B cell (primary cell): ENCODE measurements at regions not wholly inside any gene's neighbourhood (a gene's known extent, or its start where the extent isn't known, plus 50 kb on each side); places are given as distances from the start of the nearest gene placed in this dataset.

Experiments
- ATAC-seq: fragments of 200-7000 bp; cut with Tn5 transposase; one replicate; pipeline ENCODE4 v1.10.0; 2021; ENCODE audit warnings: low read depth, mild to moderate bottlenecking, moderate number of reproducible peaks, moderate library complexity
- CTCF ChIA-PET: fragments of 350-600 bp; sonication (Branson Sonifier 250); formaldehyde crosslinking; loops from one replicate; lab custom pipeline; 2021; ENCODE audit warnings: antibody characterized with exemption, inconsistent platforms; lab: Charles Lee
- POLR2A ChIA-PET: fragments of 350-600 bp; sonication (Branson Sonifier 250); formaldehyde crosslinking; loops from one replicate; lab custom pipeline; 2021; ENCODE audit warnings: antibody characterized with exemption; lab: Charles Lee
- DNase-seq: peaks from one replicate; pipeline ENCODE4 v3.0.0; 2013
- H2AFZ ChIP-seq: 2 replicates; pipeline ENCODE4 v1.6.1; 2012; ENCODE audit warnings: mild to moderate bottlenecking, low read depth, low read length; ENCODE audit not compliant: insufficient read depth, poor library complexity, severe bottlenecking
- H3K27ac ChIP-seq, 2 donors: 1 replicate in 1 of 2; 2 replicates in 1 of 2; pipeline ENCODE4 v1.5.1; 2012 to 2013; ENCODE audit warnings: low read length in 2 of 2, mild to moderate bottlenecking in 2 of 2, moderate library complexity in 1 of 2
- H3K27me3 ChIP-seq, 4 experiments: fragments of 200-600 bp in 1 of 4; sonication (generic) in 1 of 4; replicated peaks in 1 of 4; 1 replicate in 2 of 4; 2 replicates in 2 of 4; pipeline versions ENCODE4 v1.6.1 to v1.7.0; 2013 to 2016; ENCODE audit warnings: low read length in 3 of 4, mild to moderate bottlenecking in 2 of 4, mixed read lengths in 1 of 4, moderate library complexity in 1 of 4; ENCODE audit not compliant: insufficient read depth in 4 of 4, control insufficient read depth in 3 of 4; ENCODE audit errors: control extremely low read depth in 1 of 4
- H3K36me3 ChIP-seq, 2 experiments: replicated peaks in 1 of 2; 1 replicate in 1 of 2; 2 replicates in 1 of 2; pipeline versions ENCODE4 v1.6.1 to v1.7.1; 2013; ENCODE audit warnings: low read length in 1 of 2; ENCODE audit not compliant: insufficient read depth in 2 of 2, control insufficient read depth in 1 of 2; ENCODE audit errors: control extremely low read depth in 1 of 2, extremely low read depth in 1 of 2
- H3K4me1 ChIP-seq, 2 donors: fragments of 200-600 bp in 1 of 2; sonication (generic) in 1 of 2; 1 replicate in 1 of 2; 2 replicates in 1 of 2; pipeline versions ENCODE4 v1.5.1 to v1.6.1; 2013 to 2017; ENCODE audit warnings: low read length in 2 of 2; ENCODE audit not compliant: control insufficient read depth in 2 of 2, insufficient read depth in 2 of 2
- H3K4me2 ChIP-seq: replicated peaks from 2 replicates; pipeline ENCODE3; 2012; ENCODE audit warnings: mild to moderate bottlenecking, low read depth, low read length; ENCODE audit not compliant: poor library complexity, severe bottlenecking
- H3K4me3 ChIP-seq, 5 experiments: fragments of 200-600 bp in 1 of 5; sonication (generic) in 1 of 5; 1 replicate in 3 of 5; 2 replicates in 2 of 5; pipeline versions ENCODE4 v1.5.1 to v1.7.0; 2011 to 2016; ENCODE audit warnings: low read length in 4 of 5, mild to moderate bottlenecking in 4 of 5, low read depth in 2 of 5, control low read depth in 1 of 5, moderate library complexity in 1 of 5; ENCODE audit not compliant: insufficient read depth in 1 of 5; ENCODE audit errors: control extremely low read depth in 1 of 5, extremely low read depth in 1 of 5
- H3K79me2 ChIP-seq: fragments of 200-600 bp; sonication (generic); one replicate; pipeline ENCODE4 v1.6.0; 2016; ENCODE audit warnings: low read length; ENCODE audit not compliant: control insufficient read depth, insufficient read depth
- H3K9ac ChIP-seq: fragments of 200-600 bp; sonication (generic); 2 replicates; pipeline ENCODE4 v1.6.1; 2017; ENCODE audit warnings: mild to moderate bottlenecking, low read length, moderate library complexity
- H3K9me3 ChIP-seq, 3 donors: one replicate each; pipeline versions ENCODE4 v1.6.1 to v1.7.1; 2013; ENCODE audit warnings: low read length in 2 of 3; ENCODE audit not compliant: control insufficient read depth in 2 of 3, insufficient read depth in 1 of 3; ENCODE audit errors: control extremely low read depth in 1 of 3
- H4K20me1 ChIP-seq: 2 replicates; pipeline ENCODE4 v1.6.0; 2012; ENCODE audit warnings: mild to moderate bottlenecking, low read length; ENCODE audit not compliant: insufficient read depth, control insufficient read depth, poor library complexity, severe bottlenecking
- H3K27ac Mint-ChIP-seq: one replicate; pipeline ENCODE4 v1.8.0; 2021; ENCODE audit warnings: mixed read lengths
- H3K27me3 Mint-ChIP-seq: one replicate; pipeline ENCODE4 v1.8.0; 2021; ENCODE audit warnings: mixed read lengths
- H3K4me1 Mint-ChIP-seq: one replicate; pipeline ENCODE4 v1.8.0; 2021; ENCODE audit warnings: mixed read lengths
- H3K4me3 Mint-ChIP-seq: one replicate; pipeline ENCODE4 v1.8.0; 2021; ENCODE audit warnings: mixed read lengths
- H3K9me3 Mint-ChIP-seq: one replicate; pipeline ENCODE4 v1.8.0; 2022; ENCODE audit warnings: mixed read lengths; ENCODE audit not compliant: insufficient read depth
- EZH2 ChIP-seq: IDR thresholded peaks from 2 replicates; pipeline ENCODE4 v1.6.1; 2012; ENCODE audit warnings: borderline replicate concordance, low read depth, mild to moderate bottlenecking, moderate library complexity, low read length; ENCODE audit not compliant: insufficient read depth, poor library complexity, severe bottlenecking
- WGBS: methylation state at CpG from one replicate; pipeline ENCODE4 v1.1.5; 2013; ENCODE audit warnings: missing lambda C conversion rate; ENCODE audit not compliant: insufficient coverage; 5-methylcytosine and 5-hydroxymethylcytosine counted together
- intact Hi-C: fragments of 100-400 bp; cut with micrococcal nuclease; formaldehyde crosslinking; loops from one replicate; pipeline ENCODE4 v1.10.0; 2022
- TF ChIP-seq, protein P1 (sequence below): fragments of 200-600 bp; IDR thresholded peaks from one replicate; pipeline ENCODE4 v1.8.0; 2022; ENCODE audit warnings: antibody characterized with exemption, mild to moderate bottlenecking

DNA sequence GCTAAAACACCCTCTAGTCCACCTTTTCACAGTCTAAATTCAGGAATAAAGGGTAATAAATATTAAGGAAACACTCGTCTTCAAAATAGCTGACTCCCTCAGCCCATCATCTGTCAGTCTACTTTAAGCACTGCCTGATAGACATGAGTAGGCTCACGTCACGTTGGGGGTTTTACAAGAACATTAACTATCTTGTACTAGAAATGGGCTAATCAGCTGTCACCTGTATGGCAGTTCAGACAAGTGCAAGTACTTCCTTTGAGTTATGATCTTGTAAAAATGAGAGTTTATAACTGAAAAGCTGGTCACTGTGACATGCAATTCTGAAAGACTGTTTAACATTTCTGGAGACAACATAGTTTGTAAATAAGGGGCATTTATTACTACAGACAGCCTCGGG, 936.7 kb upstream of the CTNND2 start:
- POLR2A ChIA-PET: no interaction called here
- ATAC-seq: no peak
- WGBS: no CpG with 5 or more reads among the region's 4 CpGs
- H4K20me1 ChIP-seq: no peaks in the 10 kb centered on the region
- Mint-ChIP-seq H3K4me3 (no peak overlapping the region), H3K27ac (no peak overlapping the region), H3K4me1 (no peaks in the 10 kb centered on the region), H3K27me3 (no peaks in the 10 kb centered on the region), H3K9me3 (peaks cover 5% of the 10 kb centered on the region)
- no peaks in the 10 kb centered on the region for H3K4me1 ChIP-seq
- H3K9me3 ChIP-seq: peaks cover 0 to 4% (median 0%) of the 10 kb centered on the region in 3 donors
- H3K27me3 ChIP-seq: no peaks in the 10 kb centered on the region
- H3K36me3 ChIP-seq: no peaks in the 10 kb centered on the region
- DNase-seq: no peak
- CTCF ChIA-PET: no interaction called here
- H2AFZ ChIP-seq: no peak overlapping the region
- no peak overlapping the region for H3K4me2 ChIP-seq
- H3K27ac ChIP-seq: no peak overlapping the region
- TF ChIP-seq EZH2: no peak
- TF ChIP-seq, protein P1, sequence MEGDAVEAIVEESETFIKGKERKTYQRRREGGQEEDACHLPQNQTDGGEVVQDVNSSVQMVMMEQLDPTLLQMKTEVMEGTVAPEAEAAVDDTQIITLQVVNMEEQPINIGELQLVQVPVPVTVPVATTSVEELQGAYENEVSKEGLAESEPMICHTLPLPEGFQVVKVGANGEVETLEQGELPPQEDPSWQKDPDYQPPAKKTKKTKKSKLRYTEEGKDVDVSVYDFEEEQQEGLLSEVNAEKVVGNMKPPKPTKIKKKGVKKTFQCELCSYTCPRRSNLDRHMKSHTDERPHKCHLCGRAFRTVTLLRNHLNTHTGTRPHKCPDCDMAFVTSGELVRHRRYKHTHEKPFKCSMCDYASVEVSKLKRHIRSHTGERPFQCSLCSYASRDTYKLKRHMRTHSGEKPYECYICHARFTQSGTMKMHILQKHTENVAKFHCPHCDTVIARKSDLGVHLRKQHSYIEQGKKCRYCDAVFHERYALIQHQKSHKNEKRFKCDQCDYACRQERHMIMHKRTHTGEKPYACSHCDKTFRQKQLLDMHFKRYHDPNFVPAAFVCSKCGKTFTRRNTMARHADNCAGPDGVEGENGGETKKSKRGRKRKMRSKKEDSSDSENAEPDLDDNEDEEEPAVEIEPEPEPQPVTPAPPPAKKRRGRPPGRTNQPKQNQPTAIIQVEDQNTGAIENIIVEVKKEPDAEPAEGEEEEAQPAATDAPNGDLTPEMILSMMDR: no peak
- H3K4me3 ChIP-seq: no peak overlapping the region
- intact Hi-C loops: no loop called here
- H3K79me2 ChIP-seq: no peaks in the 10 kb centered on the region
- H3K9ac ChIP-seq: no peak overlapping the region

DNA sequence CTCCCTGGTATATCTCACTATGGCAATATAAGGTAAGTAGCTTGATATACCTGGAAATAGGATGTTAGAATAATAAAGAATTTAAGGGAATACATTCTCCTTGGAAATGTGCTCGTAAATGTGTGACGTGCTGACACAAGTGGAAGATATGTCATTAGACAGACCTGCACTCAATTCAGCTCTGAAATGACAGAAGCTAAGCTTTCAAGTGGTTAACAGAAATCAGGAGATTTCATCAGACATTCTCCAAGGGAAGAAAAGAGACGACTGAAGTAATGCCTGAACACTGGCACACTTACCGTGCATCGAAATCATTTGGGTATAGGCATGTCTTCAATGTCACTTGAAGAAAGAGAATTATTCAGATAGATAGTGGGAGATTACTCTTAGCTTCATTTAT, 933.3 kb upstream of the CTNND2 start:
- H3K27me3 Mint-ChIP-seq: no peaks in the 10 kb centered on the region

More for the DNA sequence above, 933.3 kb upstream of the CTNND2 start:
- H3K4me3 Mint-ChIP-seq: no peak overlapping the region
- H3K27me3 ChIP-seq: no peaks in the 10 kb centered on the region
- CTCF ChIA-PET: no interaction called here
- DNase-seq: no peak
- H3K9ac ChIP-seq: no peak overlapping the region
- no peaks in the 10 kb centered on the region for H4K20me1 ChIP-seq
- no peaks in the 10 kb centered on the region for H3K4me1 ChIP-seq
- intact Hi-C loops: no loop called here
- POLR2A ChIA-PET: no interaction called here
- no peaks in the 10 kb centered on the region for H3K4me1 Mint-ChIP-seq
- TF ChIP-seq, protein P1: no peak
- no peak for TF ChIP-seq EZH2
- H3K27ac Mint-ChIP-seq: no peak overlapping the region
- H3K4me3 ChIP-seq: no peak overlapping the region
- no peak for ATAC-seq
- H2AFZ ChIP-seq: no peak overlapping the region
- no peaks in the 10 kb centered on the region for H3K79me2 ChIP-seq
- H3K9me3 ChIP-seq: peaks cover 0 to 2% (median 0%) of the 10 kb centered on the region in 3 donors
- no peaks in the 10 kb centered on the region for H3K36me3 ChIP-seq
- no peak overlapping the region for H3K27ac ChIP-seq
- peaks cover 7% of the 10 kb centered on the region for H3K9me3 Mint-ChIP-seq
- no peak overlapping the region for H3K4me2 ChIP-seq
- WGBS: 90% methylated on average over 2 of the region's 5 CpGs
